ENCODE measurements at regions not wholly inside any gene's neighbourhood (a gene's known extent, or its start where the extent isn't known, plus 50 kb on each side); places are given as distances from the start of the nearest gene placed in this dataset.

- TF ChIP-seq CTCF (IDR thresholded peaks at IDR 0.05; ENCODE audit: low read depth, low read length), result no peak
- H3K9me3 ChIP-seq (ENCODE audit: control insufficient read depth, insufficient read depth, low read length), result peaks cover 12% of the 10 kb centered on the region
- ChIA-PET CTCF (no interaction called here), POLR2A (no interaction called here)
- no peaks in the 10 kb centered on the region for H3K27me3 ChIP-seq (ENCODE audit: control insufficient read depth, insufficient read depth, low read length)
- no peak overlapping the region for H3K4me3 ChIP-seq (ENCODE audit: low read depth, low read length)
- no peak overlapping the region for H3K27ac ChIP-seq (ENCODE audit: low read depth, low read length)
- no peak for DNase-seq (ENCODE audit: low read depth, low spot score)
Observed at GRCh38 chr14:28348797-28349196, 417.8 kb upstream of the FOXG1 start.

GRCh38 chr14:28356819-28357218, 409.8 kb upstream of the FOXG1 start:
- no peak for DNase-seq (ENCODE audit: low read depth, low spot score)
- ChIA-PET POLR2A (no interaction called here), CTCF (no interaction called here)
- H3K27me3 ChIP-seq (ENCODE audit: control insufficient read depth, insufficient read depth, low read length), result no peaks in the 10 kb centered on the region
- TF ChIP-seq CTCF (IDR thresholded peaks at IDR 0.05; ENCODE audit: low read depth, low read length), result no peak
- no peak overlapping the region for H3K27ac ChIP-seq (ENCODE audit: low read depth, low read length)
- H3K4me3 ChIP-seq (ENCODE audit: low read depth, low read length), result no peak overlapping the region
- peaks cover 4% of the 10 kb centered on the region for H3K9me3 ChIP-seq (ENCODE audit: control insufficient read depth, insufficient read depth, low read length)

GRCh38 chr14:28361486-28361885, 405.1 kb upstream of the FOXG1 start:
- Histone ChIP-seq H3K4me3 (ENCODE audit: low read depth, low read length) (no peak overlapping the region), H3K27ac (ENCODE audit: low read depth, low read length) (no peak overlapping the region), H3K9me3 (ENCODE audit: control insufficient read depth, insufficient read depth, low read length) (peaks cover 9% of the 10 kb centered on the region), H3K27me3 (ENCODE audit: control insufficient read depth, insufficient read depth, low read length) (no peaks in the 10 kb centered on the region)
- CTCF ChIA-PET, result no interaction called here
- TF ChIP-seq CTCF (IDR thresholded peaks at IDR 0.05; ENCODE audit: low read depth, low read length), result no peak
- POLR2A ChIA-PET, result no interaction called here
- DNase-seq (ENCODE audit: low read depth, low spot score), result no peak

- no peak overlapping the region for H3K27ac ChIP-seq (ENCODE audit: low read depth, low read length)
- no peak for DNase-seq (ENCODE audit: low read depth, low spot score)
- POLR2A ChIA-PET, result no interaction called here
- peaks cover 9% of the 10 kb centered on the region for H3K9me3 ChIP-seq (ENCODE audit: control insufficient read depth, insufficient read depth, low read length)
- no peak overlapping the region for H3K4me3 ChIP-seq (ENCODE audit: low read depth, low read length)
- CTCF ChIA-PET, result no interaction called here
- H3K27me3 ChIP-seq (ENCODE audit: control insufficient read depth, insufficient read depth, low read length), result no peaks in the 10 kb centered on the region
- no peak for TF ChIP-seq CTCF (IDR thresholded peaks at IDR 0.05; ENCODE audit: low read depth, low read length)
Observed at GRCh38 chr14:28365510-28365909, 401.1 kb upstream of the FOXG1 start.

- H3K4me3 ChIP-seq (ENCODE audit: low read depth, low read length), result no peak overlapping the region
- H3K9me3 ChIP-seq (ENCODE audit: control insufficient read depth, insufficient read depth, low read length), result no peaks in the 10 kb centered on the region
- H3K27me3 ChIP-seq (ENCODE audit: control insufficient read depth, insufficient read depth, low read length), result no peaks in the 10 kb centered on the region
- no peak for DNase-seq (ENCODE audit: low read depth, low spot score)
- ChIA-PET POLR2A (no interaction called here), CTCF (no interaction called here)
- no peak for TF ChIP-seq CTCF (IDR thresholded peaks at IDR 0.05; ENCODE audit: low read depth, low read length)
- H3K27ac ChIP-seq (ENCODE audit: low read depth, low read length), result no peak overlapping the region
Observed at GRCh38 chr14:28373721-28374120, 392.9 kb upstream of the FOXG1 start.
